IPS DF 4.7 (cell line): ENCODE measurements at regions not wholly inside any gene's neighbourhood (a gene's known extent, or its start where the extent isn't known, plus 50 kb on each side); places are given as distances from the start of the nearest gene placed in this dataset.

Experiments used
- DNase-seq: peaks from one replicate; pipeline ENCODE4 v3.0.0-alpha.2; 2013; ENCODE audit warnings: low spot score; ENCODE audit errors: extremely low read depth

DNA sequence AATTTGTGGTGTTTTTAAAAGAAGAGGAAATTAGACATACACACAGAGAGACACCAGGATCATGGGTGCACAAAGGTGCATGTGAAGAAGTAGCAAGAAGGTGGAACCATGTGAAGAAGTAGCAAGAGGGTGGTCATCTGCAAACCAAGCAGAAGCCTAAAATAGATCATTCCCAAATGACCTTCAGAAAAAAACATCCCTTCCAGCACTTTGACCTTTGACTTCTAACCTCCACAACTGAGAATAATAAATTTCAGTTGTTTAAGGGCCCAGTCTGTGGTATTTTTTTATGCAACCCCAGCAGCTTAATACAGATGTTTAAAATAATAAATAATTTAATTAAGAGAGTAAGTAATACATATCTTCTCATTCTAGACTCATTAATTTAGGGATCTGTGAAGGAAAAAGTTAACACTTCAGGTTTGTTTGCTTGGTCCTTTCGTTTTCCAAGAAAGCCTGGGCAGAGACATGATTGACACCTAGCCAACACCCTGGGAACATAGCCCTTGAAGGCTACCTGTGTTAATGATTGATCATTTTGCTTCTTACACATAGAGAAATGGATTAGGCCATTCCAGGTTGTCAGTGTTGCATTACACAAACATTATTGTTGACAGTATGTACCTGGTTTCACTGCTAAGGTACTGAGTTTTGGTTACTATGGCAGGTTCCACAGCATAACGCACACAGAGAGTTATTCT, 1331.2 kb upstream of the GBE1 start:
- DNase-seq = no peak

DNA sequence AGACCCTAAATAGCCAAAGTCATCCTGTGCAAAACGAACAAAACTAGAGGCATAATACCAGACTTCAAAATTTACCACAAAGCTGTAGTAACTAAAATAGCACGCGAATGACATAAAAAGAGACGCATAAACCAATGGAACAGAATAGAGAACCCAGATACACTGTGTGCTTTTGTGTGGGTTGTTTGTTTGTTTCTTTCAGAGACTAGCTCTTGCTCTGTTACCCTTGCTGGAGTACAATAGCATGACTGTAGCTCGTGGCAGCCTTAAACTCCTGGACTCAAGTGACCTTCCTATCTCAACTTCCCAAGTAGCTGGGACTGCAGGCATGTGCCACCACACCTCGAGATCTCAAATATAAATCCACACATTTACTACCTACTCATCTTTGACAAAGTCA, 1314.6 kb upstream of the GBE1 start:
- no peak for DNase-seq

DNA sequence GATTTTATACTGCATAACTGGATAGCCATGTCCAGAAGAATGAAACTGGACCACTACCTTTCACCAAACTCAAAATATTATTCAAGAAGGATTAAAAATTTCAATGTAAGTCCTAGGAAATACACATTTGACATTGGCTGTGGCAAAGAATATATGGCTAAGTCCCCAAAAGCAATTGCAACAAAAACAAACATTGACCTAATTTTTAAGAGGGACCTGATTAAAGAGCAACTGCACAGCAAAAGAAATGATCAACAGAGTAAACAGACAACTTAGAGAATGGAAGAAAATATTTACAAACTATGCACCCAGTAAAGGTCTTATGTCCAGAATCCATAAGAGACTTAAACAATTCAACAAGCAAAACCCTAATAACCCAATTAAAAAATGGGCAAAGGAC, 1313.0 kb upstream of the GBE1 start:
- no peak for DNase-seq

DNA sequence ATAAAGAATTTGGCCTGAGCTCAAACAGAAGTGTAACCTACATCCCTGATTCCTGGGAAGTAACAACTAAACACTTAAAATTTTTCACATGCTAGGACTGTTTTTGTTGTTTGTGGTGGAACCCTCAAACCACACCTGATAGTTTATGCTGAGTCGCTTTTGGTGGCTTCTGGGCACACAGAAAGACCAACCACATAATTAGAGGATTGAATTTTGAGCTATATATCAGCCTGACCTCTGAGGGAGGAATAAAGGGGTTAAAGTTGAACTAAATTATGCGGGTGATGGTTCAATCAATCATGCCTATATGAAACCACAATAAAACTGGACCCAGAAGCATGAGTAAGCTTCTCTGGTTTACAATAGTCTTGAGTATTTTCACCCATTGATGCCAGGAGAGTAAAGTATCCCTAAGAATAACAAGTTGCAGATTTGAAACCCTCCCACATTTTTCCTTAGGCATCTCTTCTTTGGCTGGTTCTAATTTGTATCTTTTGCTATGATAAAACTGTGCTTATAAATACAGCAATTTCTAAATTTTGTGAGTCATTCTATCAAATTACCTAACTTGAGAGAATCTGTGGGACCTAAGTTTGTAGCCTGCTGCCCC, 1304.5 kb upstream of the GBE1 start:
- DNase-seq = no peak

DNA sequence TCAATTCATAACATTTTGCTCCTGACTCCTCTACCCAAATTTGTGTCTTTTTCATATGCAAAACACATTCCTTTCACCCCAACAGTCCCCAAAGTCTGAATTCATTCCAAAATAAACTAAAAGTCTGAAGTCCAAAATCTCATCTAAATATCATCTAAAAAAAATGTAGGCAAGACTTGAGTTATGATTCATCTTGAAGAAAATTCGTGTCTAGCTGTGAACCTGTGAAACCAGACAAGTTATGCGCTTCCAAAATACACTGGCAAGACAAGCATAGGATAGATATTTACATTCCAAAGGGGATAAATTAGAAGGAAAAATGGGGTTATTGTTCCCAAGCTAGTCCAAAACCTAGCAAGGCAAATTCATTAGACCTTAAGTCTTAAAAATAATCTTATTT, 1302.0 kb upstream of the GBE1 start:
- no peak for DNase-seq

DNA sequence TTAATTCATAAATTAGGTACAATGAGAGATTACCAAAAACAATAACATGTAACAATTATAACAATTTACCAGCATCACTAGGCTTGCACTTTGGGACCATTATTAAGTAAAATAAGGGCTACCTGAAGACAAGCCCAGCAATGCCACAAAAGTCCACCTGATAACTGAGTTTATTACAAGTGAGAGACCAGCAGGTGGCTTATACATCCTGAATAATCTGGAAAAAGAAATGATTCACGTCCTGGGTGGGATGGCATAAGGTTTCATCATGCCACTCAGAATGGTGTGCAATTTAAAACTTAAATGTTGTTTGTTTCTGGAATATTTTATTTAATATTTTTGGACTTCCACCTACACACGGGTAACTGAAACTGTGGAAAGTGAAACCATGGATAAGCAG, 1287.1 kb upstream of the GBE1 start:
- no peak for DNase-seq

DNA sequence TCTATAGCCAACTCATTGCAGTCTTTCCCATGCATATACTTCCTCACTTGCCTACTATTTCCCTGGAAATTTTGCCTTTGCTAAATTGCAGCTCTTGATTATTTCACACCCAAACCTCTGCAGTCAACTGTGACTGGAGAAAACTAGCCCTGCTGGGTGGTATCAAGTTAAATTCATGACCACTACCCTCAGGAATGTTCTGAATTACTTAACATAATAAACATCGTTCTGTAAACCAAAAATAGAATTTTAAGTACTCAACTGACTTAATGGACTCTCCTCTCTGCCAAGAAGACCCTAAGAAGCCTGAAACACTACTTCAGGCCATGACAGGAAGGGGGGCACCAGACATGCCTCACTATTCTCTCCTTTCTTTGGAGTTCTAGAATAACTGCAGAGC, 1278.0 kb upstream of the GBE1 start:
- no peak for DNase-seq

DNA sequence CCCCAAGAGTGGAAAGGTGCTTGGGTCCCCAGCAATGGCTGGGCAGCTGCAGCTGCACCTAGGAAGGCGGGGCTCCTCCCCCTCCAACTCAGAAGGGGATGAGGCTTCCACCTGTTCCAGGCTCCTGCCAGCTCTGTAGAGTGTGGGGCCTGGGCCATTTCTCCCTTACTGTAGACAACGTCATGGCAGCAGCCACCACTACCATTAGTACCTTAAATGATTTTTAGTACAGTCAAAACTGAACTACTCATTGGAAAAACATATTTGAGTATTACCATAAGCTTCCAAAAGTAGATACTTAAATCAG, 1274.2 kb upstream of the GBE1 start:
- DNase-seq = no peak

DNA sequence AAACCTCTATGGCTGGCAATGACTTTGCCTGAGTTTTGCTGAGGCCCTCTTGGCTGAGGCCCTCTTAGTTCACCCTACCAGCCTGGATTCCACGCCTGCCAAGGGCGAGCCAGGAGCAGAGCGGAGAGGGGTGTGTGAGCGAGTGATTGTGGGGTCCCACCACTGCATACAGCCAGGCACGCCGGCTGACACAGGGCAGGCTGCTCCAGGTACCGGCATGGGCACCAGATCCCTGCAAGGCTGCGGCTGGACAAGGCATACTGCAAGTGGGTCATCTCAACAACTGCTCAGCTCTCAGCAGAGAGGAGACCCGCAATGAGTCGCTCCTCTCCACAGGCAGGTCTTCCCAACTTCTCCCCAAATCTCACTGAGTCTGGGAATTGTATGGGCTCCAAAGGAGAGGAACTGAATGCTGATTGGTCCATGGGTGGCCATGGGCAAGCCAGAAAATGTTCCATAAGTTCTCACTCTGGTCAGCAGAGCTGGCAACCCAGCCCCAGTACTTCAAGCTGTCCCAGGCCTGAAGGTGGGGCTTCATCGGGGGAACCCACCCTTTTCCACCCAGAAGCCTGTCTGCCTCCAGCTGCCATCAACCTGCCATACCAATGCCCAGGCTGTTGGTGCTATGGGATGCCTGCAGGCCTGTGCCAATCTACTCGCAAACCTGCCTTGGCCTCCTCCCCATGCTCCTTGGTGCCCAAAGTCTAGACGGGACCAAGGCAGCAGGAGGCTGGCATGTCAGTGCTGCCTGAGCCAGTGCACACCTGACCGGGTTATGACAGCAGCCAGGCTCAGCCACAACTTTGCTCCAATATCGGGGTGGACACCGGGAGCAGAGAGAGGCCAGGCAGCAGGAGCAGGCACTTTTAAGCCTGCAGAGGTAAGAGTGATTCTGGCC, 1273.6 kb upstream of the GBE1 start:
- no peak for DNase-seq

DNA sequence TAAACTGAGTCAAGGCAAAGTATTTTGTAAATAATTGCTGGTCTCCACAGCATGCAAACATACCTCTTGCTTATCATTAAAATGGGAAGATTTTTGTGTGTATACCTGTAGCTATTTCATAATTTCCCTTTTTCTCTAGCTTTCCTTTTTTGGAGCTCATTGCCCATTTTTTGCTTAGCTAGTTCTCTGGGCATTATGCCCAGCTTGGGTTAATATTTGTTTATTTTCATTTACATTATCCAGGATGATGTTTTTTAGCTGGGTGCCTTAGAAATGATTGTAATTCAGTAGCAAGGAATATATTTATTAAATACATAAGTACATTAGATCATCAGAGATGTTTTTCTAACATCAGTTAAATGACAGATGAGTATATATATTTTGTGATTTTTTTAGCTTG, 1271.7 kb upstream of the GBE1 start:
- DNase-seq = no peak

DNA sequence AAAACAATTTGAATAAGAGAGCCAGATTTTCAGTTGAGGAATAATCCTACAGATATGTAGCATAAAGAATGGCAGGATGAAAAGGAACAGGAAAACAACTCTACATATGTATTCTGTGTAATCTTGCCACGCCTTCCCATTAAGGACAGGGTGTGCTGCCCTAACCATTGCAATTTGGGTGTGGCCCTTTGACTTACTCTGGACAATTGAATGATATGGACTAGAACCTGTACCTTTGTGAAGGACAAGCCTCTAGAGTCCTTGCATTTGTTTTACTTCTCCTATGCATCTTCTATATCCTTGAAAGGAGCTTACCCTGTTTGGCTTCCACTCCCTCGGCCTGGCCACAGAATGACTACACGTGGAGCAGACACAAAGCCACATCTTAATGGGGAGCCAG, 1261.6 kb upstream of the GBE1 start:
- DNase-seq = no peak

DNA sequence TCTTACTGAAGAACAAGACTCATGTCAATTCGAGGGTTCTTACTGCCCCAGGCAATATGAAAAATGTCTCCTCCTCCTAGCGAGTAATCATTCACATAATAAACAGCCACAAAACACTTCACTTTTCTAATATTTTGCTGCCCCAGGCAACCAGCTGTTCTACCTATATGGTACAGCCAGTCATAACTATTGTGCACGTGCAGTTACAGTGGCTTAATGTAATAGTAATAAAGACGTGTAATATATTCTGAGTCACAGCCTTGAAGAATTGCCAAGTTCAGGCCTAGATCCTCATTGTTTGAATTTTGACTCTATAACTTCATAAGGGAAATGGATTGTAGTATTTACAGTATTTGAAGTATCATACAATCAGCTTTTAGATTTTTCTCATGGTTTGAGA, 1250.0 kb upstream of the GBE1 start:
- DNase-seq = no peak

DNA sequence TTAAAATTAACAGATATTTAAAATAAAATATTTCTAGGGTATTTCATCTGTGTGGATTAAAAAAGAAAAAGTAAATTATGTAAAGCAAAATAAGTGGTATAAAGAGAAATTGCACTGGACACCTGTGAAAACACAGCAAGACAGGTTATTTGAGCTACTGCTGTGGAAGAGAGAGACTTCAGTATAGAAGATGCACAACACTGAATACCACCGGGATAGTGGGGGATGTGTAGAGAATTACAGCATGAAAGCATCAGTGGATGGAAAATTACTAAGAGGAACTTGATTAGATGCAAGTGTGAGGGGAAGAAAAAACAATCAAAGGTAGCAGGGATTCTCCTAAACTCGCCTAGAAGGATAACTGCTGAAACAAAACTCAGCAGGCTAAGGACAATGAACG, 1242.5 kb upstream of the GBE1 start:
- peak; percentile 11 for DNase-seq

DNA sequence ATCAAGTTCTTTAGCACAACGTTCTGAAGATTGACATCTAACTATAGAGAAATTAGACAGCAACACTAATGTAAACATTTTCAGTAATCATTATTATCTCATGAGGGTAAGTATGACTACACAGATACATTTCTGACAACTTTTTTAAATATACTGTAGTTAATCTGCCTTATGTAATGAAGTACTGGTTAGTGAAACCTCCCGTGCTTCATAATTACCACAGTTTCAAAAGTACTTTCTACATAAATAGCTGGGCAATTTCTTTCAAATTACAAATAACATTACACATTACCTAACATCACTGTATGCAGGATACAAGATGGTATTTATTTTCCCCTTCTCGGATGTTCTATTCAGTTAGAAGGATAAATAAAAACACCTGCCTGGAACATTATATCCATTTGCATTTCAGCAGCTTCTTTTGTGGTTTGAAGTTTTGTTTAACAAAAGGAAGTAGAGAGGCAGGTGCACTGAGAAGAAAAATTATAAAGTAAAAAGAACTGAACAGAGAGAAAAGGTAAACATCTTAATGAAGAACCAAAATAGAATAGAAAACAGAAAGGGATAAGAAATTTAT, 1241.5 kb upstream of the GBE1 start:
- no peak for DNase-seq

DNA sequence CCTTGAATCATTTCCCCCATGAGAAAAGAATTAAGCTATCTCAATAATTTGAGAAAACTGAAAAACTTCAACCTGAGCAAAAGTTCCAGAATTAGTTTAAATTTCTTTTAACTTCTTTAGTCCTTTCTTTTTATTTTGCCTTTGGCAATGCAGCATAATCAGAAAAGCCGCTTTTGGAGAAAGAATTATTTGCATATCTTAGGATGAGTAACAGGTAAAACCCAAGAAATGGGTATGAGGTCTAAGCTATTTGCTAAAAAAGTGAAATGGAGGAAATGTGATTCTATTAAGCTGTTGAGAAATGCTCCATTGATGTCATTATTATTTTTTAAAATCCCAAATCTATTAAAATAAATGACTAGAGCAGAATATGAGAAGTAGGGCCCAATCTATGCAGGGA, 1238.3 kb upstream of the GBE1 start:
- DNase-seq = no peak

DNA sequence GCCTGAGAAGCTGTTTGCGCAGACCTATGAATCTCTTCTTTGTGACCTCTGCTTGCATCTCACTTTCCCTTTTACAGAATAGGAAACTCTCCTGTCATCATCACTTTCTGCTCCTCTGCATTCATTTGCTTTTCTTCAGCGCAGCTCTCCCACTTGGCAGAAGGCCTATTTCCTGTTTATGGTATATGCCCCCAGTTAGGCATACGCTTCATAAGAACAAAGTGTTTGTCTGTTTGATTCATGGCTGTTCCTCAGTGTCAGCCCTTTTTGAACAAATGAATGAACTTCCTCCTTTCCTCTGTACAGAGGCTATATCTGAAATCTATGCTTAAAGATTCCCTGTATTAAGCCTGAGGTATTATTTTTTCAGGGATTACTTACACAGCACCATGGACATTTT, 1216.9 kb upstream of the GBE1 start:
- no peak for DNase-seq

DNA sequence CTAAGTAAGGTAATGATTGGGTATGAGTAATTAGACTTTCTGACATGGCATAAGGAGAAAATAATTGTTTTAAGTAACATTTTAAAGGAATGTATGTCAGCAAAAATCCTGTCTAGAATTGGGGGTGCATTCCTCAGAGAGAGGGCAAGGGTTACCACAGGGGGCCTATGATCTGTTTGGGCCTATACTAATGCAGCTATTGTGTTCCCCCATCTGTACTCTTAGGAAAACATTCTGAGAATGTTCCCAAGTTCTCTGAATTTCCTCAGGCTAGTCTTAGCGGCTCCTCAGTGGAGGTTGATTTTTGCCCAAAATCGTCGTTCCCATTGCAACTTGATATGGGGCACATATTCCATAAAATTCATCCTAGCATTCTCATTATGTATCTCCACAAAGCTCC, 1216.4 kb upstream of the GBE1 start:
- DNase-seq = no peak

DNA sequence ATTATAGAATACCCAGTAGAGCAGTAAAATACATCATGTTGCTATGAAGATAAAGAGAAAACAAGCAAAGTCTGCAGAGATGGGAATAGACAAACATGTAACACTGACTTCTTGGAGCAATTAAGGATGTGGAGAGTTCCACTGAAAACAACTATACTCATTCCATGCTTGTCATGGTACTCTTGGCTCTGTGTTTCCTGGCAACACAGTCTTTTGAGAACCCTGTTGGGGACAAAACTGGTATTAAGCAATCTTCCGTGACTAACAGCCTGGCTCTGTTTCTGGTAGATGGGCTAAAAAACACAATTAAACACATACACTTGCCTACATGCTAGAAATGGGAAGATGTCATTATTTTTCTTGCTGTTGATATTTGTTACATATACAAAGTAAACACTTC, 1212.3 kb upstream of the GBE1 start:
- no peak for DNase-seq

DNA sequence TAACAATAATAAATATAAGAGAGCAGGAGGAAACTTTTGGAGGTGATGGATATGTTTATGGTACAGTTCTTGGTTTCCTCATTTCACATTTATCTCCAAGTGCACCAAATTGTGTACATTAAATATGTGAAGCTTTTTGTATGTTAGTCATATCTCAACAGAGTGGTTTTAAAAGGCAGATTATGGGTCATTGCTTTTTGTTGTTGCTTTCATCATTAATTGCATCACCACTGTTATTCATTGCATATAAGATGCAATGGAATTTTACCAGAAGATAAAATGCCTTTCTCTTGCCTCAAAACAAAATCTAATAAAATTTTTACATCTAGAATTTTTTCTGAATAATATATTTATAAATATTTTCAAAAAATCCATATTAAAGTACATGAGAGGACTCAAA, 1198.9 kb upstream of the GBE1 start:
- no peak for DNase-seq

DNA sequence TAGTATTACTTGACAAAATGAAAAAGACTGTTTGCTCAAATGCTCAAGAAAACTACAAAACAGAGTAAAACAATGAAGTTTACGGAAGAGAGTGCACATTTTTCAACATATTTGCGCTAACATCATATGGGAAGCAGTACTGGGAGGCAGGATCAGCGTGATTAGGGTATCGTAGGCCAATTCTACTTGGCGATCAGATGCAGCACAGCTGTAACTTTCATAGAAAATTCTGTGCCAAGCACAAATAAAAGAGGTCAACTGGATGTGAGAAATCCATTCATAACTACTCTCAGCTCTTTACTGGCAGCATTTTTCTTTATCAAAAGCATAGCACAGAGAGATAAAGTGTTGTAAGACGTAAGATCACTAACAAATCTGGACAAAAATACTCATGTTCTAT, 1196.3 kb upstream of the GBE1 start:
- no peak for DNase-seq

DNA sequence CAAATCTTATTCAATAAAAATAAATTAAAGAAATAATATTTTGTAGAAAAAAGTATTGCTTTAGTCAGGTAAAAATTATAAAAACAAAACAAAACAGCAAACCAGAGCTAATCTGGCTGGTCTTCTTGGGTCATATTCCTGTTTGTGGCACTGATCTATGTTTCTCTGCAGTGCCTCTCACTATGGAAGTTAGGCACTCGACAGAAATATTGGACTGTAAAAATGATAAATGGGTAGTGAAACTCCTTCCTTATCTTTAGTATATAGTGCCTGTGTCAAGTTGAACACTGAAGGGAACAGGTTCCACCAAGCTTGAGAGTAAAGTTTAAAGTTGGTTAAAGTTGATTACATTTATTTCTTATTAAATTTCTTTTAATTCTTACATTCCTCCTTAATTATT, 1195.6 kb upstream of the GBE1 start:
- no peak for DNase-seq

DNA sequence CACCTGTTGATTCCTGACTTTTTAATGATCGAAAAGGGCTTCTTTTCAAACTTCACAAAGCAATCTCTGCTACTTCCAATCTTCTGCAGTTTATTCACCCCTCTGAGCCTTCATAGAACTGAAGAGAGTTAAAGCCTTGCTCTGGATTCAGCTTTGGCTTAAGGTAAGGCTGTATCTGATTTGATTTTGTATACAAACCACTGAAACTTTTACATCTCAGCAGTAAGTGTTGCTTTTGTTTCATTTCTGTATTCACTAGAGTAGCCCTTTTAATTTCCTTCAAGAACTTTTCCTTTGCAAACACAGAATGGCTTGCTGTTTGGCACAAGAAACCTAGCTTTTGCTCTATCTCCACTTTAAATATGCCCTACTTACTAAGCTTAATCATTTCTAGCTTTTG, 1193.0 kb upstream of the GBE1 start:
- no peak for DNase-seq
